HL-60 (cell line): ENCODE measurements at regions not wholly inside any gene's neighbourhood (a gene's known extent, or its start where the extent isn't known, plus 50 kb on each side); places are given as distances from the start of the nearest gene placed in this dataset.

Source experiments
- DNase-seq, 2 experiments: peaks; one replicate each; pipeline ENCODE4 v3.0.0-alpha.2; 2010 to 2020; ENCODE audit warnings: low read depth in 1 of 2, low spot score in 1 of 2
- H3K27ac ChIP-seq: fragments of 250-450 bp; sonication (Bioruptor Pico); replicated peaks from 2 replicates; pipeline ENCODE4 v1.5.1; 2020; ENCODE audit warnings: mild to moderate bottlenecking, moderate library complexity
- H3K27me3 ChIP-seq: fragments of 250-450 bp; sonication (Bioruptor Pico); 2 replicates; pipeline ENCODE4 v1.5.1; 2021; ENCODE audit warnings: mild to moderate bottlenecking, moderate library complexity; ENCODE audit not compliant: insufficient read depth, poor library complexity, severe bottlenecking
- H3K4me3 ChIP-seq: replicated peaks from 2 replicates; pipeline ENCODE4 v1.5.1; 2011; ENCODE audit warnings: mild to moderate bottlenecking, control low read depth, low read length; ENCODE audit not compliant: insufficient read depth
- GABPA ChIP-seq: IDR thresholded peaks from 2 replicates; pipeline ENCODE4 v1.6.1; 2012; ENCODE audit warnings: low read depth
- POLR2AphosphoS5 ChIP-seq: IDR thresholded peaks from 2 replicates; pipeline ENCODE4 v1.6.1; 2012; ENCODE audit warnings: low read depth
- REST ChIP-seq: IDR thresholded peaks from 2 replicates; pipeline ENCODE4 v1.6.1; 2012; ENCODE audit warnings: low read depth; ENCODE audit not compliant: insufficient replicate concordance
- SPI1 ChIP-seq: IDR thresholded peaks from 2 replicates; pipeline ENCODE4 v1.6.1; 2012; ENCODE audit warnings: low read depth, mild to moderate bottlenecking, borderline replicate concordance
- TF ChIP-seq, protein P1 (sequence below): IDR thresholded peaks from one replicate; pipeline ENCODE4 v1.5.1; 2011; ENCODE audit warnings: low read length, control low read depth, inconsistent platforms; ENCODE audit not compliant: insufficient read depth

- no peak overlapping the region for H3K27ac ChIP-seq
- H3K27me3 ChIP-seq, result no peaks in the 10 kb centered on the region
- TF ChIP-seq POLR2AphosphoS5, result no peak
- TF ChIP-seq SPI1, result no peak
- no peak for TF ChIP-seq REST
- TF ChIP-seq GABPA, result no peak
- TF ChIP-seq, protein P1, sequence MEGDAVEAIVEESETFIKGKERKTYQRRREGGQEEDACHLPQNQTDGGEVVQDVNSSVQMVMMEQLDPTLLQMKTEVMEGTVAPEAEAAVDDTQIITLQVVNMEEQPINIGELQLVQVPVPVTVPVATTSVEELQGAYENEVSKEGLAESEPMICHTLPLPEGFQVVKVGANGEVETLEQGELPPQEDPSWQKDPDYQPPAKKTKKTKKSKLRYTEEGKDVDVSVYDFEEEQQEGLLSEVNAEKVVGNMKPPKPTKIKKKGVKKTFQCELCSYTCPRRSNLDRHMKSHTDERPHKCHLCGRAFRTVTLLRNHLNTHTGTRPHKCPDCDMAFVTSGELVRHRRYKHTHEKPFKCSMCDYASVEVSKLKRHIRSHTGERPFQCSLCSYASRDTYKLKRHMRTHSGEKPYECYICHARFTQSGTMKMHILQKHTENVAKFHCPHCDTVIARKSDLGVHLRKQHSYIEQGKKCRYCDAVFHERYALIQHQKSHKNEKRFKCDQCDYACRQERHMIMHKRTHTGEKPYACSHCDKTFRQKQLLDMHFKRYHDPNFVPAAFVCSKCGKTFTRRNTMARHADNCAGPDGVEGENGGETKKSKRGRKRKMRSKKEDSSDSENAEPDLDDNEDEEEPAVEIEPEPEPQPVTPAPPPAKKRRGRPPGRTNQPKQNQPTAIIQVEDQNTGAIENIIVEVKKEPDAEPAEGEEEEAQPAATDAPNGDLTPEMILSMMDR, result no peak
- DNase-seq, result no peak
- H3K4me3 ChIP-seq, result no peak overlapping the region
These were observed 107.8 kb upstream of the ATP10B start for GRCh38 chr5:160959804-160960203.

DNA sequence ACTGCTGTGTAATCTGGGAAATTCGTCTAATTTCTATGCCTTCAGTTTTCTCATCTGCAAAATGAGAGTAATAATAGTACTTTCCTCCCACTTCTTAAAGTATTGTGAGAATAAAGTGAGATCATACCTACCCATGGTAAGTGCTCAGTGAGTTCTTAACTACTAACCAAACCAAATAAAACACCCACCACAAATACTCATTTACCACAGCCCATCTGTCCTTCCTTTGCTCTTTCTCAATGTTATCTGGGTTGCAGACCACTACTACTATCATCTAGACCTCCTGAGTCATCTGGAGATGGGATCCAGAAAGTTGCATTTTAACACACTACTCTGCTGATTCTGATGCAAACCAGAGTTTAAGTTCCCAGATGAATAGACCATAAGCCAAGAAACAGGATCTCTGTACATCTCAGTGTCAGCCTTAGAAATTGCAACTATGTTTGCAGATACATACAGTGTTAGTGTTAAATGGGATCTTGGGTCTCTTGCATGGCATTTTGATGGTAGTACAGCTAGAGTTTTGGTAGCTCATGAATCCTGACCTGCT lies 105.4 kb upstream of the ATP10B start:
- H3K27me3 ChIP-seq, result peaks cover 3% of the 10 kb centered on the region
- no peak for DNase-seq
- no peak overlapping the region for H3K4me3 ChIP-seq
- TF ChIP-seq POLR2AphosphoS5 (no peak), REST (no peak)
- TF ChIP-seq, protein P1, result no peak
- no peak overlapping the region for H3K27ac ChIP-seq

DNA sequence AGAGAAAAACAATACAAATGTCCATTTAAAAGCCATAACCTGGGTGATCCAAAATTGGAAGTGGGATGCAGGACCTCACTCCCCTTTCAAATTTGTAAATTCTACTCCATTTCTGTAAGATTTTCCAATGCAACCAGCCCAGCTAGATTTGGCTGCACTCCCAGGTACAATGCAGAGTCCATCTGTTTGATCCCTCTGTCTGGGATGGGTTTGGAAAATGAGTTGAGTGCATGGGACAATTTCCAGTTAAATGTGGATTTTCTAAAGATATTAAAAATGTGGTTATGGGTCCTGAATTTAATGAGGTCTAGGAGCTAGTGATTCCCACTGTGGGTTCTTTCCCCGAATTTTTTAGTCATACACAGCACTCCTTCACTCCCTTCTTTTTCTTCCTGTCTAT lies 104.0 kb upstream of the ATP10B start:
- no peak for TF ChIP-seq POLR2AphosphoS5
- no peak for TF ChIP-seq SPI1
- no peak overlapping the region for H3K27ac ChIP-seq
- no peak for DNase-seq
- H3K27me3 ChIP-seq, result peaks cover 3% of the 10 kb centered on the region
- no peak overlapping the region for H3K4me3 ChIP-seq

GRCh38 chr5:160950311-160950710 lies 98.3 kb upstream of the ATP10B start:
- Histone ChIP-seq H3K27me3 (peaks cover 3% of the 10 kb centered on the region), H3K4me3 (no peak overlapping the region), H3K27ac (no peak overlapping the region)
- TF ChIP-seq POLR2AphosphoS5, result no peak
- TF ChIP-seq, protein P1, result no peak
- TF ChIP-seq GABPA, result no peak
- no peak for TF ChIP-seq SPI1
- no peak for TF ChIP-seq REST
- DNase-seq, result no peak
